Stimulated activated CD8-positive, alpha-beta memory T cell treated with anti-CD3 and anti-CD28 coated beads, Interleukin-15, amount 100 ng/mL, for 48 hours (primary cell): ENCODE measurements at regions not wholly inside any gene's neighbourhood (a gene's known extent, or its start where the extent isn't known, plus 50 kb on each side); places are given as distances from the start of the nearest gene placed in this dataset.
"Not testable (repeated sequence)": the region's sequence is repeated elsewhere in the genome, so short reads cannot be mapped to it uniquely, and the experiment has no call there.

Experiments used
- DNase-seq, 2 donors: peaks; one replicate each; pipeline ENCODE4 v3.0.0-alpha.2; 2020; ENCODE audit warnings: low read depth in 2 of 2

- DNase-seq, result no peak
Measured at GRCh38 chr13:74574964-74575728, 440.9 kb upstream of the KLF12 start.

- DNase-seq, result no peak
Measured at GRCh38 chr13:74573654-74574053, 439.4 kb upstream of the KLF12 start.

- DNase-seq, result no peak
Measured at GRCh38 chr13:74571811-74572210, 437.6 kb upstream of the KLF12 start.

- no peak for DNase-seq
Measured at GRCh38 chr13:74570834-74571233, 436.6 kb upstream of the KLF12 start.

GRCh38 chr13:74570046-74570445, 435.8 kb upstream of the KLF12 start:
- DNase-seq, result no peak

- no peak for DNase-seq
Measured at GRCh38 chr13:74569251-74569650, 435.0 kb upstream of the KLF12 start.

- DNase-seq, result no peak
Measured at GRCh38 chr13:74567485-74567884, 433.3 kb upstream of the KLF12 start.

GRCh38 chr13:74562381-74562780, 428.2 kb upstream of the KLF12 start:
- DNase-seq, result no peak

- no peak for DNase-seq
Measured at GRCh38 chr13:74561155-74561554, 427.0 kb upstream of the KLF12 start.

GRCh38 chr13:74560325-74560724, 426.1 kb upstream of the KLF12 start:
- DNase-seq, result no peak

- no peak for DNase-seq
Measured at GRCh38 chr13:74557870-74558269, 423.7 kb upstream of the KLF12 start.

- no peak for DNase-seq
Measured at GRCh38 chr13:74555651-74556420, 421.6 kb upstream of the KLF12 start.

GRCh38 chr13:74555276-74555625, 421.0 kb upstream of the KLF12 start:
- DNase-seq, result no peak

- DNase-seq, result no peak
Measured at GRCh38 chr13:74554569-74555275, 420.5 kb upstream of the KLF12 start.

GRCh38 chr13:74550039-74550438, 415.8 kb upstream of the KLF12 start:
- no peak for DNase-seq

GRCh38 chr13:74536649-74537048, 402.4 kb upstream of the KLF12 start:
- not testable (repeated sequence) for DNase-seq

GRCh38 chr13:74533226-74533625, 399.0 kb upstream of the KLF12 start:
- no peak for DNase-seq

GRCh38 chr13:74530011-74530410, 395.8 kb upstream of the KLF12 start:
- DNase-seq, result no peak

GRCh38 chr13:74528734-74529513, 394.7 kb upstream of the KLF12 start:
- no peak for DNase-seq

- DNase-seq, result no peak
Measured at GRCh38 chr13:74523057-74523456, 388.9 kb upstream of the KLF12 start.

- DNase-seq, result no peak
Measured at GRCh38 chr13:74511523-74511922, 377.3 kb upstream of the KLF12 start.
